Upper lobe of left lung (tissue), 4 donors: ENCODE measurements at regions not wholly inside any gene's neighbourhood (a gene's known extent, or its start where the extent isn't known, plus 50 kb on each side); places are given as distances from the start of the nearest gene placed in this dataset.

Experiments
- EP300 ChIP-seq, 4 donors: sonication (generic); formaldehyde crosslinking; IDR thresholded peaks; one replicate each; pipeline ENCODE4 v1.5.1; 2017; ENCODE audit warnings: antibody characterized with exemption in 4 of 4, control low read depth in 2 of 4
- POLR2A ChIP-seq, 4 donors: fragments of 450-650 bp; IDR thresholded peaks; one replicate each; pipeline ENCODE4 v1.5.1; 2016 to 2017; ENCODE audit warnings: antibody characterized with exemption in 4 of 4, mild to moderate bottlenecking in 2 of 4
- POLR2AphosphoS5 ChIP-seq, 2 donors: sonication (generic); formaldehyde crosslinking; IDR thresholded peaks; one replicate each; pipeline ENCODE4 v1.5.1; 2017; ENCODE audit warnings: antibody characterized with exemption in 2 of 2
- TF ChIP-seq, protein P1 (sequence below), 6 experiments: fragments of 450-650 bp in 4 of 6; fragments of 200-600 bp in 2 of 6; sonication (generic) in 2 of 6; IDR thresholded peaks; one replicate each; pipeline ENCODE4 v1.5.1; 2016 to 2019; ENCODE audit warnings: antibody characterized with exemption in 6 of 6

DNA sequence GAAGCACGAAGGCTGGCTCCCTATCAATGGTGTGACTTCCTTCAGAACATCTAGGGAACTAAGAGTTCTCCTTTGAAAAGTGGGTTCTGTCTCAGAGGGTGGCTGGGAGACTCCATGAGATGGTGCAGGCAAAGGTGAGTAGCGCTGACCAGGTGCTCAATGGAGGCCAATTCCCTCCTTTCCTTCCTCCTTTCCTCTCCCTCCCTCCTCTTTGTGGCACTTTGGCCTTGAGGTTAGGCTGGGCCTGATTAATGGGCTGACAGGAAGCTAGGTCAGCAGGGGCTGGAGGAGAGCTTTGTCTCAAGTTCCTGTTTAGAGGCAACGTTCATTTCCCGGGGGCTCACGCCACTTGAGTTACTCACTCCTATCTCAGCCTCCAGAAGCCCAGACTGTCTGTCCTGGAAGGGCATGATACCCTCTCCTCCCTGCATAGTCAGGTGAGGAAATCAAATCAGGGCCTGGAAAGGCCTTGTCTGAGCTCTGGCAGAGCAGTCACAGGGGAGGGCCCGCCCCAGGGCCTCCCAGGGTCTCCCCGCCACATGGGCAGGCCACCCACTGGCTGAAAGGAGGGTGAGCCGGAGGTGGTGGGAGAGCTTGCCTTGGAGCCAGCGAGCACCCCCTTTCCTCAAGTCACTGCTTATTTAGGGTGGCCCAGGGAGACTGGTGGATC is 58.4 kb upstream of the SSBP3 start:
- TF ChIP-seq, protein P1, sequence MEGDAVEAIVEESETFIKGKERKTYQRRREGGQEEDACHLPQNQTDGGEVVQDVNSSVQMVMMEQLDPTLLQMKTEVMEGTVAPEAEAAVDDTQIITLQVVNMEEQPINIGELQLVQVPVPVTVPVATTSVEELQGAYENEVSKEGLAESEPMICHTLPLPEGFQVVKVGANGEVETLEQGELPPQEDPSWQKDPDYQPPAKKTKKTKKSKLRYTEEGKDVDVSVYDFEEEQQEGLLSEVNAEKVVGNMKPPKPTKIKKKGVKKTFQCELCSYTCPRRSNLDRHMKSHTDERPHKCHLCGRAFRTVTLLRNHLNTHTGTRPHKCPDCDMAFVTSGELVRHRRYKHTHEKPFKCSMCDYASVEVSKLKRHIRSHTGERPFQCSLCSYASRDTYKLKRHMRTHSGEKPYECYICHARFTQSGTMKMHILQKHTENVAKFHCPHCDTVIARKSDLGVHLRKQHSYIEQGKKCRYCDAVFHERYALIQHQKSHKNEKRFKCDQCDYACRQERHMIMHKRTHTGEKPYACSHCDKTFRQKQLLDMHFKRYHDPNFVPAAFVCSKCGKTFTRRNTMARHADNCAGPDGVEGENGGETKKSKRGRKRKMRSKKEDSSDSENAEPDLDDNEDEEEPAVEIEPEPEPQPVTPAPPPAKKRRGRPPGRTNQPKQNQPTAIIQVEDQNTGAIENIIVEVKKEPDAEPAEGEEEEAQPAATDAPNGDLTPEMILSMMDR (IDR thresholded peaks at IDR 0.05) = no peak
- no peak for TF ChIP-seq POLR2A (IDR thresholded peaks at IDR 0.05)
- no peak for TF ChIP-seq EP300 (IDR thresholded peaks at IDR 0.05)
- TF ChIP-seq POLR2AphosphoS5 (IDR thresholded peaks at IDR 0.05) = no peak
